Spleen (tissue), 11 donors: ENCODE measurements at regions not wholly inside any gene's neighbourhood (a gene's known extent, or its start where the extent isn't known, plus 50 kb on each side); places are given as distances from the start of the nearest gene placed in this dataset.
"Not testable (repeated sequence)": the region's sequence is repeated elsewhere in the genome, so short reads cannot be mapped to it uniquely, and the experiment has no call there.

Experiments used
- DNase-seq: peaks from one replicate; pipeline ENCODE4 v3.0.0-alpha.2; 2020
- H3K27ac ChIP-seq, 8 donors: fragments of 200-600 bp; sonication (generic) in 7 of 8; 1 replicate in 4 of 8; 2 replicates in 4 of 8; pipeline versions ENCODE4 v1.5.0 to v1.8.0; 2016 to 2021; ENCODE audit warnings: inconsistent platforms in 4 of 8, mild to moderate bottlenecking in 4 of 8, moderate library complexity in 1 of 8
- H3K27me3 ChIP-seq, 7 donors: fragments of 200-600 bp; sonication (generic) in 6 of 7; replicated peaks in 1 of 7; 1 replicate in 4 of 7; 2 replicates in 3 of 7; pipeline versions ENCODE4 v1.5.0 to v1.8.0; 2016 to 2021; ENCODE audit warnings: inconsistent platforms in 3 of 7, mild to moderate bottlenecking in 1 of 7
- H3K36me3 ChIP-seq, 6 donors: fragments of 200-600 bp; sonication (generic) in 5 of 6; 1 replicate in 4 of 6; 2 replicates in 2 of 6; pipeline versions ENCODE4 v1.5.0 to v1.8.0; 2016 to 2021; ENCODE audit warnings: inconsistent platforms in 2 of 6
- H3K4me1 ChIP-seq, 6 donors: fragments of 200-600 bp; sonication (generic) in 5 of 6; 1 replicate in 3 of 6; 2 replicates in 3 of 6; pipeline versions ENCODE4 v1.5.0 to v1.8.0; 2016 to 2021; ENCODE audit warnings: inconsistent platforms in 3 of 6
- H3K4me3 ChIP-seq, 8 donors: fragments of 200-600 bp; sonication (generic) in 7 of 8; 1 replicate in 4 of 8; 2 replicates in 4 of 8; pipeline versions ENCODE4 v1.5.0 to v1.8.0; 2016 to 2021; ENCODE audit warnings: inconsistent platforms in 4 of 8, mild to moderate bottlenecking in 4 of 8, moderate library complexity in 2 of 8
- H3K9me3 ChIP-seq, 8 donors: fragments of 200-600 bp; sonication (generic) in 7 of 8; 1 replicate in 4 of 8; 2 replicates in 4 of 8; pipeline versions ENCODE4 v1.5.0 to v1.8.0; 2016 to 2021; ENCODE audit warnings: inconsistent platforms in 4 of 8
- CTCF ChIP-seq, 11 experiments: fragments of 200-600 bp in 7 of 11; fragments of 450-650 bp in 4 of 11; sonication (generic) in 4 of 11; IDR thresholded peaks in 8 of 11; conservative IDR thresholded peaks in 3 of 11; 1 replicate in 7 of 11; 2 replicates in 4 of 11; pipeline versions ENCODE4 v1.4.0 to v1.8.0; 2016 to 2021; ENCODE audit warnings: antibody characterized with exemption in 11 of 11, inconsistent platforms in 4 of 11, mild to moderate bottlenecking in 1 of 11
- POLR2A ChIP-seq, 3 donors: fragments of 450-650 bp; IDR thresholded peaks; one replicate each; pipeline ENCODE4 v1.5.1; 2017; ENCODE audit warnings: antibody characterized with exemption in 3 of 3, mild to moderate bottlenecking in 1 of 3
- POLR2AphosphoS5 ChIP-seq, 3 donors: sonication (generic); formaldehyde crosslinking; IDR thresholded peaks; one replicate each; pipeline ENCODE4 v1.5.1; 2017; ENCODE audit warnings: antibody characterized with exemption in 3 of 3
- WGBS, 5 donors: extraction: QIAGEN DNeasy Blood & Tissue Kit in 3 of 5; methylation state at CpG; one replicate each; pipeline versions ENCODE4 v1.1.5 to v1.1.7; 2013 to 2018; 5-methylcytosine and 5-hydroxymethylcytosine counted together
- intact Hi-C: fragments of 100-400 bp; cut with DNase I; formaldehyde crosslinking; loops from one replicate; pipeline ENCODE4 v1.15.0; 2023; ENCODE audit warnings: low total_unique reads
- donor health status: healthy with polysubstance abuse.
- donor health status: DM: no; HTN: no; CAD: no; lungs with moderate emphysema.
- donor health status: DM: no; HTN: no; CAD: no.
- donor health status: Bipolar disorder and iron deficiency.
- donor health status: healthy.
- donor health status: DM: no; HTN: no; CAD: no.
- donor health status: DM: yes; HTN: yes; CAD: no.

DNA sequence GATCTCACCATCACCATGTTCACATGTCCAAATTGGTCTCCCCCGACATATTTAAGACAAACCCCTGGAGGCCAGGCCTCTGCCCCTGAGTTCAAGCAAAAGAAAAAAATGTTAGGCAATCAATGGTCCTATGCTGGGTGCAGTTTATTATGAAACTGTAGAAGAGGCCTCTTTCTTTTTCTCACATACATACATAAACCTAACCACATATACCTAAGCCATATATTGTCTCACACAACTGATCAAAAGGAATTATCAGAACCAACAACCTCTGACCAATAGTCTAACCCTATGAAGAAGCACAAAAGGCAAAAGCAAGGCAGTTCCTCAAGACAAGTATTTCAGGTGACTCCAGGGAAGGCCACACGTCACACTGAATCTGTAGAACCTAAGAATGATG, 49.9 kb downstream of the ILRUN start:
- H3K36me3 ChIP-seq: peaks cover 0 to 49% (median 16%) of the 10 kb centered on the region in 6 donors
- intact Hi-C loops: no loop called here
- peaks cover 0 to 15% (median 0%) of the 10 kb centered on the region in 6 donors for H3K4me1 ChIP-seq
- H3K27ac ChIP-seq: no peak overlapping the region
- H3K9me3 ChIP-seq: no peaks in the 10 kb centered on the region
- no peak for DNase-seq
- H3K4me3 ChIP-seq: no peak overlapping the region
- H3K27me3 ChIP-seq: no peaks in the 10 kb centered on the region
- TF ChIP-seq POLR2A (IDR thresholded peaks at IDR 0.05): no peak
- no peak for TF ChIP-seq POLR2AphosphoS5 (IDR thresholded peaks at IDR 0.05)
- WGBS, 5 donors: 91 to 100% (median 97%) methylated on average over 2 of the region's 2 CpGs

- Histone ChIP-seq H3K36me3 (peaks cover 0 to 49% (median 16%) of the 10 kb centered on the region in 6 donors), H3K27ac (no peak overlapping the region), H3K9me3 (no peaks in the 10 kb centered on the region), H3K4me1 (peaks cover 0 to 15% (median 0%) of the 10 kb centered on the region in 6 donors), H3K27me3 (no peaks in the 10 kb centered on the region), H3K4me3 (no peak overlapping the region)
- intact Hi-C loops: no loop called here
- DNase-seq: no peak
- TF ChIP-seq CTCF (IDR thresholded peaks at IDR 0.05 in 8 of 11, conservative IDR thresholded peaks at IDR 0.05 in 3 of 11) (no peak), POLR2A (IDR thresholded peaks at IDR 0.05) (no peak), POLR2AphosphoS5 (IDR thresholded peaks at IDR 0.05) (no peak)
- 88 to 97% (median 97%) methylated on average over 5 of the region's 5 CpGs for WGBS, 5 donors
These were observed 50.9 kb downstream of the ILRUN start for GRCh38 chr6:34645627-34646026.

- Histone ChIP-seq H3K9me3 (no peaks in the 10 kb centered on the region), H3K27me3 (no peaks in the 10 kb centered on the region), H3K4me1 (peaks cover 0 to 20% (median under 1%) of the 10 kb centered on the region in 6 donors), H3K36me3 (peaks cover 0 to 49% (median 16%) of the 10 kb centered on the region in 6 donors), H3K4me3 (no peak overlapping the region), H3K27ac (no peak overlapping the region)
- intact Hi-C loops: no loop called here
- TF ChIP-seq POLR2A (IDR thresholded peaks at IDR 0.05): no peak
- no peak for TF ChIP-seq POLR2AphosphoS5 (IDR thresholded peaks at IDR 0.05)
- no peak for TF ChIP-seq CTCF (IDR thresholded peaks at IDR 0.05 in 8 of 11, conservative IDR thresholded peaks at IDR 0.05 in 3 of 11)
- no peak for DNase-seq
- WGBS, 5 donors: 50 to 79% (median 65%) methylated on average over 1 of the region's 1 CpG
These were observed 51.9 kb downstream of the ILRUN start for GRCh38 chr6:34644716-34645115.

- TF ChIP-seq POLR2A (IDR thresholded peaks at IDR 0.05): no peak
- TF ChIP-seq POLR2AphosphoS5 (IDR thresholded peaks at IDR 0.05): no peak
- no peak for TF ChIP-seq CTCF (IDR thresholded peaks at IDR 0.05 in 8 of 11, conservative IDR thresholded peaks at IDR 0.05 in 3 of 11)
- H3K27ac ChIP-seq: no peak overlapping the region
These were observed 54.1 kb downstream of the ILRUN start for GRCh38 chr6:34642427-34642826.

GRCh38 chr6:34640074-34640849, 56.3 kb downstream of the ILRUN start:
- H3K9me3 ChIP-seq, H3K27ac ChIP-seq, H3K4me3 ChIP-seq, intact Hi-C loops, DNase-seq, H3K27me3 ChIP-seq: not testable (repeated sequence)
- 91 to 96% (median 96%) methylated on average over 16 of the region's 16 CpGs for WGBS, 5 donors
- peaks cover 0 to 53% (median 8%) of the 10 kb centered on the region in 6 donors for H3K4me1 ChIP-seq
- H3K36me3 ChIP-seq: peaks cover 0 to 44% (median 8%) of the 10 kb centered on the region in 6 donors

More at GRCh38 chr6:34642427-34642826, 54.1 kb downstream of the ILRUN start:
- no peak for DNase-seq
- H3K4me3 ChIP-seq: no peak overlapping the region
- intact Hi-C loops: no loop called here
- 78 to 97% (median 91%) methylated on average over 3 of the region's 3 CpGs for WGBS, 5 donors
- H3K4me1 ChIP-seq: peaks cover 0 to 35% (median 7%) of the 10 kb centered on the region in 6 donors
- H3K9me3 ChIP-seq: no peaks in the 10 kb centered on the region
- H3K36me3 ChIP-seq: peaks cover 0 to 49% (median 16%) of the 10 kb centered on the region in 6 donors
- H3K27me3 ChIP-seq: no peaks in the 10 kb centered on the region
